EH (cell line): ENCODE measurements at regions not wholly inside any gene's neighbourhood (a gene's known extent, or its start where the extent isn't known, plus 50 kb on each side); places are given as distances from the start of the nearest gene placed in this dataset.

Experiments used
- DNase-seq: peaks from one replicate; pipeline ENCODE4 v3.0.0-alpha.2; 2015; ENCODE audit warnings: low read depth

GRCh38 chr22:22395245-22395644 is 113.3 kb downstream of the ZNF280B start:
- no peak for DNase-seq

GRCh38 chr22:22396741-22397291 is 111.7 kb downstream of the ZNF280B start:
- no peak for DNase-seq

- DNase-seq = peak; percentile 59
Observed at GRCh38 chr22:22397292-22397870, 111.2 kb downstream of the ZNF280B start.

GRCh38 chr22:22397875-22398524 is 110.5 kb downstream of the ZNF280B start:
- DNase-seq = no peak

GRCh38 chr22:22398530-22399327 is 109.8 kb downstream of the ZNF280B start:
- DNase-seq = no peak

- DNase-seq = no peak
Observed at GRCh38 chr22:22400099-22400498, 108.4 kb downstream of the ZNF280B start.

GRCh38 chr22:22400964-22401363 is 107.6 kb downstream of the ZNF280B start:
- no peak for DNase-seq

GRCh38 chr22:22401381-22401780 is 107.2 kb downstream of the ZNF280B start:
- DNase-seq = no peak

GRCh38 chr22:22403306-22403705 is 105.2 kb downstream of the ZNF280B start:
- DNase-seq = no peak

- DNase-seq = no peak
Observed at GRCh38 chr22:22403771-22404170, 104.8 kb downstream of the ZNF280B start.

- no peak for DNase-seq
Observed at GRCh38 chr22:22404598-22405284, 103.8 kb downstream of the ZNF280B start.

GRCh38 chr22:22406445-22407027 is 102.0 kb downstream of the ZNF280B start:
- no peak for DNase-seq

GRCh38 chr22:22407061-22407460 is 101.5 kb downstream of the ZNF280B start:
- DNase-seq = no peak

- DNase-seq = no peak
Observed at GRCh38 chr22:22408269-22408668, 100.3 kb downstream of the ZNF280B start.

- peak; percentile 25 for DNase-seq
Observed at GRCh38 chr22:22408731-22409696, 99.5 kb downstream of the ZNF280B start.

GRCh38 chr22:22410121-22410520 is 98.4 kb downstream of the ZNF280B start:
- no peak for DNase-seq

- DNase-seq = no peak
Observed at GRCh38 chr22:22410677-22411076, 97.9 kb downstream of the ZNF280B start.

GRCh38 chr22:22414266-22414665 is 94.3 kb downstream of the ZNF280B start:
- no peak for DNase-seq

- no peak for DNase-seq
Observed at GRCh38 chr22:22417495-22418162, 90.9 kb downstream of the ZNF280B start.

GRCh38 chr22:22418163-22418549 is 90.4 kb downstream of the ZNF280B start:
- no peak for DNase-seq
